ENCODE measurements at regions not wholly inside any gene's neighbourhood (a gene's known extent, or its start where the extent isn't known, plus 50 kb on each side); places are given as distances from the start of the nearest gene placed in this dataset.

DNA sequence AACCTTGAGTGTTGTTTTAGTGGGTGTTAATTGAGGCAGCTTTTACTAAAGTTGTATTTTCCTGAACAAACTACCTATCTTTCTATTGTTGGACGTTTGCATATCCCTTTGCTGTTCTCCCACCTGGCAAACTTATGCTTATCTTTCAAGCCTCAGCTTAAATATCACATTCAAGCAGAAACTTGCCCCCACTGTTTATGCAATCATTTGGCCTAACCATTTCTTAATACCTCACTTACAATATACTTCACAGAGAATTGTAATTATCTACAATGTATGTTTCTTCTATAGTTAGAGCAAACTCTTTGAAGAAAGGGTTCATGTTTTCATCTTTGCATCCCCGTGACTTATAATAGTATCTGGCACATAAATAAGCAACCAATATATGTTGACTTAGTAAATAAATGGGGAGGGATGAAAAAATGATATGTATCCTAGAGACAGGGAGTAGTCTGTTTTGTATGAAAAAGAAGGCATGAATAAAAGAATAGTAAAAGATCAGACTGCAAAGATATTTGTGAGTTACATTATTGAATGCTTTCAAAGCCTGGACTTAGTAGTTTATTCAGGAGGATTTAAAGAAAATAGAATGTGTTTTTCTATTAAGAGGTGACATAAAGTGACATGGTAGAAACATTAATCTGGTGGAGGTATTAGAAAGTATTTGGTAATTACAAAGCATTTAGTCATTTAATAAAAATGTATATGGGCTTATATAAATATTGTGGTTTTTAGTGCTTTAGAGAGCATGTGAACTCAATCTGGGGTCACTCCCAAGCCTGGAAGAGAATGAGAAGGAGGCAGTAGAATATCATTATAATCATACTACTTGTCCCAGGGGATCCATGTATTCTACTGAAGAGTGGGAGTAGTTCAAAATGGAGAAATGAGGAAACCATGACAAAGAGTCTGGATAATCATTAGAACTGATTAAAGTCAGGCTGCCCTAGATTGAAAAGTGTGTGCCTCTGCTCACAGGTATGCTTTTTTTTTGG is 60.0 kb upstream of the DCBLD2 start:
- DNase-seq (ENCODE audit: low read depth), result no peak

DNA sequence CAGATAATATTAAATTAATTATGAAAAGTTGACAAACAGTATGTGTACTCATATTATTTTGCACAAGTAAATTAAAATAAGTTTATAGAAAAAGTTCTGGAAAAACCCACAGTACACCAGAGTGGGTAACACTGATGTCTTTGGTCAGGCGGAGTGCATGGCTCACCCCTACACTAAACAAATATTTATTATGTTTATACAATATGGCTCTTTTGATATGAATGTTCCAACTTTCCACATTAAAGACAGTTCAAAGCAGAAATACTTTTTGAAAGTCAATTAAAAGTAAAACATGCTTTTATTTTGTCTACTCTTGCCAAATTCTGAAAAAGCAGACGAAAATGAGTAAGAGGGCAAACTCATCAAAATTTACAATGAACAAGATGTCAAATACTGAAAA is 56.2 kb upstream of the DCBLD2 start:
- no peak for DNase-seq (ENCODE audit: low read depth)

- DNase-seq (ENCODE audit: low read depth), result no peak
These were observed 54.5 kb upstream of the DCBLD2 start for GRCh38 chr3:98956008-98956407.

DNA sequence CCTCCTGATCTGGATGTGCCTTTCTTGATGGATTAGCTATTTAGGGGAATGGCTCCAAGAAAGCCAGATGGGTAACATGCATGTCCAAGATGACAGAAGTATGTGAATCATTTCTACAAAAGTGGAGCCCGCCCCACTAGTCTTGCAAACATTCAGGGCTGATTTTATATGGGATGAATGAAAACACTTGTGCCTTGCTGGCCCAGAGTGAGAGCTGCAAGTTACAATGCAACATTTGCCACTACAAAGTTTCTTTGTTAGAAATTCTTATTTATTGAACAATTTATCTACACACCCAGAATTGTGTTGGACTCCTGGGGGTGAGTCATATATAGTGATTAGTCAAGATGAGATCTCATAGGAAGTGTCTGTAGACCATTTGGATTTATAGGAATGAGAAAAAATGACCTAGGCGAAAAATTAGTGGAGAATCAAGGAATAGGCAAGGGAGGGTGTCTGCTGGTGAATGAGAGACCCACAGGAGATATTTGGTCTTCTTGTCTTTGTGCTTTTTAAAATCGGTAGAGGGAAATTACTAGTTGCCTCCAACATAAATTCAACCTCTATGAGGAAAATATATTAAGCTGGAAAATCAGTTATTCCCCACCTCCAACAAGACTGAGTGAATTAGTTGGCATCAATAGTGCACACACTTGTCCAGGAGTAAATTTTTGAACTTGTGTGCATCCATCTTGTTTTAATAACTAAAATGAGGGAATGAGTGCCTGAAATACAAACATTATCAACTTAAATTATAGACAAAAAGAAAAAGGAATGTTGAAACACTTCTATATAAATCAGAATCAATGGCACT is 53.5 kb upstream of the DCBLD2 start:
- no peak for DNase-seq (ENCODE audit: low read depth)

- DNase-seq (ENCODE audit: low read depth), result no peak
These were observed 52.7 kb upstream of the DCBLD2 start for GRCh38 chr3:98954242-98954641.

DNA sequence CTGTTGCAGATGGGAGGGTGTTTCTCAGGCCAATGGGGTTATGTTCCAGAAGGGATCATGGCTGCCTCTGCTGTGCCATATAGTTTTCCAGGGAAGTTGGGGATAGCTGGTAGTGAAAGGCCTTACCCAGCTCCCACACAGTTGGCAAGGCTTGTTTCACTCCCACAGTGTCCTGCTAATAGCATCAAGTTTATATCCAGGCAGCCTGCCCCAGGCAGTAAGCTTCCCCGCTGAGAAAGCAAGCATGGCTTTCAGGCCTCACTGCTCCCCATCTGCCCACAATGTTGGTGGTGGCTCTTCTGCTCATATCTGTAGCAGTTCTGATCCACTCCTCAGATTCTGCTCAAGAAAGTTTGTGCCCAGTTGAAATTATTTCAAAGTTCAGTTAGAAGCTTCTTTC is 50.9 kb upstream of the DCBLD2 start:
- no peak for DNase-seq (ENCODE audit: low read depth)

All from activated T-cell treated with anti-CD3 and anti-CD28 coated beads for 48 hours (primary cell).